Activated naive CD4-positive, alpha-beta T cell treated with anti-CD3 and anti-CD28 coated beads for 36 hours (primary cell): ENCODE measurements at regions not wholly inside any gene's neighbourhood (a gene's known extent, or its start where the extent isn't known, plus 50 kb on each side); places are given as distances from the start of the nearest gene placed in this dataset.

Experiments used
- CTCF ChIA-PET: fragments of 350-600 bp; sonication (Branson Sonifier 250); formaldehyde crosslinking; loops from one replicate; lab custom pipeline; 2021; ENCODE audit warnings: antibody characterized with exemption; lab: Charles Lee
- DNase-seq: peaks from one replicate; pipeline ENCODE4 v3.0.0-alpha.2; 2020
- H3K27ac Mint-ChIP-seq: one replicate; pipeline ENCODE4 v1.8.0; 2021; ENCODE audit warnings: mild to moderate bottlenecking, mixed read lengths
- H3K27me3 Mint-ChIP-seq: one replicate; pipeline ENCODE4 v1.8.0; 2021; ENCODE audit warnings: low read depth, mixed read lengths
- H3K36me3 Mint-ChIP-seq: one replicate; pipeline ENCODE4 v1.8.0; 2021; ENCODE audit warnings: low read depth, mixed read lengths
- H3K4me1 Mint-ChIP-seq: one replicate; pipeline ENCODE4 v1.8.0; 2021; ENCODE audit warnings: low read depth, mixed read lengths
- H3K4me3 Mint-ChIP-seq: one replicate; pipeline ENCODE4 v1.8.0; 2021; ENCODE audit warnings: mild to moderate bottlenecking, moderate library complexity, mixed read lengths
- H3K9me3 Mint-ChIP-seq: one replicate; pipeline ENCODE4 v1.8.0; 2021; ENCODE audit warnings: mixed read lengths
- intact Hi-C: fragments of 100-400 bp; cut with micrococcal nuclease; formaldehyde crosslinking; loops from one replicate; pipeline ENCODE4 v1.15.1; 2023

DNA sequence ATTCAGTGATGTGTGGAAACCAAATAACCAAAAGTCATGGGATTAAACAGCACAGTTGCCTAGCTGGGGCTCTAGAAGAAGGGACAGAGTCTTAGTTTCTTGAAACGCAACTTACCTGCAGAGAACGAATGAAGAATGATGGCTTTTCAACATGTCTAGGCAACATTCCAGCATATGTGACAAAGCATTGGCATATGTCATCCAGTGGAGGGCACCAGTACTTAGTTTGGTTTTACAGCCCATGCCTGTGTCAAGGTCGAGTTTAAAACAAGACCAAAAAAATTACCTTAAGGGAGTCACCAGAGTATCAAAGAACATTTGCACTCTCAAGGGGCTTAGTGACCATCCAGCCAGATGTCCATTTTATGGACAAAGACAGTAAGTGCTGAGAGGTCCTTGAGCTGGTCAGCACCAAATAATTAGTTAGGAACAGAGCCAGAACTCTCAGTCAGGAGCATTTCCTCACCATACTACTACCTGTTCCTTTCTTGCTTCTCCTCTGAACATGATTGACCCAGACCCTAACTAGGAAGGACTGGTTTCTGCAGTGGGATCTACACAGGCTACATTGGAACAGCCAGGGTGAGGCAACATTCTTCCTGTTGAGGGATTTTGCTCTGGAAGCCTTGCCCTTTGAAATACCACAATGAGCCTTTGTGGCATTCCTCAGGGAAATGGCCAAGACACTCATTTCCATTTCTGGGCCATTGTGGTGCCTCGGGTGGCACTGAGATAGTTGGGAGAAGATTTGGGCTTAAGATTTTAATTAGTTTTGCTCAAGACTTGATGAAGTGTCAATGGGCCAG is 75.4 kb upstream of the ANKH start:
- intact Hi-C loops, result loop anchor here (1.0 to 2.0 kb wide), 5 partner anchors 46 to 220 kb away; partner anchors contain the start of gene ANKH
- Mint-ChIP-seq H3K9me3 (no peaks in the 10 kb centered on the region), H3K27me3 (no peaks in the 10 kb centered on the region), H3K4me1 (peaks cover 21% of the 10 kb centered on the region), H3K4me3 (no peak overlapping the region), H3K36me3 (no peaks in the 10 kb centered on the region), H3K27ac (peak overlapping the region; percentile 62)
- CTCF ChIA-PET, result interaction anchor here (0.6 to 1.8 kb wide), 7 partner anchors 8 to 220 kb away, joined by 3 to 8 read pairs (median 5); no protein-coding TSS in a partner anchor
- DNase-seq, result peak; percentile 59

- H3K4me3 Mint-ChIP-seq, result no peak overlapping the region
- H3K9me3 Mint-ChIP-seq, result no peaks in the 10 kb centered on the region
- H3K27me3 Mint-ChIP-seq, result no peaks in the 10 kb centered on the region
- no peak for DNase-seq
- peaks cover 21% of the 10 kb centered on the region for H3K4me1 Mint-ChIP-seq
- H3K27ac Mint-ChIP-seq, result no peak overlapping the region
- no peaks in the 10 kb centered on the region for H3K36me3 Mint-ChIP-seq
- intact Hi-C loops, result no loop called here
- CTCF ChIA-PET, result interaction anchor here (1.0 kb wide), 1 partner anchor 23 kb away, joined by 3 read pairs; no protein-coding TSS in a partner anchor
These were observed 73.9 kb upstream of the ANKH start for GRCh38 chr5:14945450-14945849.

GRCh38 chr5:14944996-14945395 is 73.4 kb upstream of the ANKH start:
- CTCF ChIA-PET, result interaction anchor here (1.0 kb wide), 1 partner anchor 23 kb away, joined by 3 read pairs; no protein-coding TSS in a partner anchor
- Mint-ChIP-seq H3K36me3 (no peaks in the 10 kb centered on the region), H3K4me1 (peaks cover 21% of the 10 kb centered on the region), H3K4me3 (no peak overlapping the region), H3K27me3 (no peaks in the 10 kb centered on the region), H3K9me3 (no peaks in the 10 kb centered on the region), H3K27ac (no peak overlapping the region)
- intact Hi-C loops, result no loop called here
- DNase-seq, result no peak

GRCh38 chr5:14944350-14944739 is 72.8 kb upstream of the ANKH start:
- Mint-ChIP-seq H3K27me3 (no peaks in the 10 kb centered on the region), H3K27ac (no peak overlapping the region), H3K4me1 (peaks cover 21% of the 10 kb centered on the region), H3K9me3 (no peaks in the 10 kb centered on the region), H3K4me3 (no peak overlapping the region), H3K36me3 (no peaks in the 10 kb centered on the region)
- intact Hi-C loops, result no loop called here
- CTCF ChIA-PET, result interaction anchor here (1.0 to 1.2 kb wide), 3 partner anchors 24 to 239 kb away, joined by 3 to 4 read pairs (median 3); no protein-coding TSS in a partner anchor
- no peak for DNase-seq

- Mint-ChIP-seq H3K4me3 (no peak overlapping the region), H3K27ac (no peak overlapping the region), H3K27me3 (no peaks in the 10 kb centered on the region), H3K36me3 (no peaks in the 10 kb centered on the region), H3K9me3 (no peaks in the 10 kb centered on the region), H3K4me1 (peaks cover 19% of the 10 kb centered on the region)
- CTCF ChIA-PET, result interaction anchor here (0.7 to 1.6 kb wide), 4 partner anchors 13 to 80 kb away, joined by 3 to 6 read pairs (median 4); no protein-coding TSS in a partner anchor
- intact Hi-C loops, result no loop called here
- no peak for DNase-seq
These were observed 70.6 kb upstream of the ANKH start for GRCh38 chr5:14942212-14942611.

DNA sequence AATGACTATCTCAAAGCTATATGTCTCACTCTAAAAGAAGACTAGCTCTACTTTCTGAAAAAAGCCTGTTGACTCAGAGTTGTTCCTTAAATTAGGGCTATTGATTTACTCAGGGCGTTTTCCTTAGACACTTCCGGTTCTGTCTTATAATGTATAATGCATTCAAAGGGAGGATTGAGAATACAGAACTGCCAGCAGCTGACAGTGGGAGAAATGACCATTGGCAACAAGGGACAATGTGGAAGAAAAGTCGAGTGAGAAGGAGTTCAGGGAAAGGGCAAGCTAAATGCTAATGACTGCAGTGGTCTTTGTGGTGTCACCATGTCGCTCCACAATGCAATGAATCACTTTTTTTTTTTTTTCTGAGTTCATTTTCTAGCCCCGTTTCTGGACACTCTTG is 65.7 kb upstream of the ANKH start:
- CTCF ChIA-PET, result interaction anchor here (0.6 kb wide), 1 partner anchor 254 kb away, joined by 5 read pairs; no protein-coding TSS in a partner anchor
- no peak for DNase-seq
- no peaks in the 10 kb centered on the region for H3K36me3 Mint-ChIP-seq
- no peak overlapping the region for H3K27ac Mint-ChIP-seq
- no peaks in the 10 kb centered on the region for H3K9me3 Mint-ChIP-seq
- no peaks in the 10 kb centered on the region for H3K27me3 Mint-ChIP-seq
- H3K4me3 Mint-ChIP-seq, result no peak overlapping the region
- peaks cover 9% of the 10 kb centered on the region for H3K4me1 Mint-ChIP-seq
- intact Hi-C loops, result no loop called here

DNA sequence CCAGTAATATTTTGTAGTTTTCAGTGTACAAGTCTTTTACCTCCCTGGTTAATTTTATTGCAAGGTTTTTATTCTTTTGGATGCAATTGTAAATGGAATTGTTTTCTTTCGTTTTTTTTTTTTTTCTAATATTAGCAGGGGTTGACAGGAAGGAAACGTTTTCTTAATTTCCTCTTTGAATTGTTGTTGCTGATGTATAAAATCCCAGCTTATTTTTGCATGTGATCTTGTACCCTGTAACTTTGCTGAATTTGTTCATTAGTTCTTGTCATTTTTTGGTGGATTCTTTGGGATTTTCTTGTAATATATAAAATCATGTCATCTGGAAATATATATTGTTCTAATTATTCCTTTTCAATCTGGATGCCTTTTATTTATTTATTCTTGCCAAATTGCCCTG is 65.0 kb upstream of the ANKH start:
- H3K9me3 Mint-ChIP-seq, result no peaks in the 10 kb centered on the region
- no peaks in the 10 kb centered on the region for H3K27me3 Mint-ChIP-seq
- H3K27ac Mint-ChIP-seq, result no peak overlapping the region
- intact Hi-C loops, result no loop called here
- H3K4me1 Mint-ChIP-seq, result peaks cover 9% of the 10 kb centered on the region
- no peak overlapping the region for H3K4me3 Mint-ChIP-seq
- H3K36me3 Mint-ChIP-seq, result no peaks in the 10 kb centered on the region
- CTCF ChIA-PET, result no interaction called here
- DNase-seq, result no peak

DNA sequence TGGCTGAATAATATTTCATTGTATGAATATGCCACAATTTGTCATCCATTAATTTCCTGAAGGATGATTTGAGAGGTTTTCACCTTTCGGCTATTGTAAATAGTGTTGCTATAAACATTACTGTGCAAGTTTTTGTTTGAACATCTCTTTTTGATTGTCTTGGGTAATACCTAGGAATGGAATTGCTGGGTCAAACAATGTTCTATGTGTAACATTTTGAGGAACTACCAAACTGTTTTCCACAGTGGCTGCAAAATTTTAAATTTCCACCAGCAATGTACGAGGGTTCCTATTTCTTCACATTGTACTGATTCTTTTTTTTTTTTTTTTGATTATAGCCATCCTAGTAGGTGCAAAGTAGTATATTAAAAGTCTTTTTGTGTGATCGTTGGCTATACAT is 63.8 kb upstream of the ANKH start:
- Mint-ChIP-seq H3K9me3 (no peaks in the 10 kb centered on the region), H3K36me3 (no peaks in the 10 kb centered on the region), H3K4me1 (peaks cover 9% of the 10 kb centered on the region), H3K4me3 (no peak overlapping the region), H3K27ac (no peak overlapping the region), H3K27me3 (no peaks in the 10 kb centered on the region)
- intact Hi-C loops, result no loop called here
- DNase-seq, result no peak
- CTCF ChIA-PET, result no interaction called here

DNA sequence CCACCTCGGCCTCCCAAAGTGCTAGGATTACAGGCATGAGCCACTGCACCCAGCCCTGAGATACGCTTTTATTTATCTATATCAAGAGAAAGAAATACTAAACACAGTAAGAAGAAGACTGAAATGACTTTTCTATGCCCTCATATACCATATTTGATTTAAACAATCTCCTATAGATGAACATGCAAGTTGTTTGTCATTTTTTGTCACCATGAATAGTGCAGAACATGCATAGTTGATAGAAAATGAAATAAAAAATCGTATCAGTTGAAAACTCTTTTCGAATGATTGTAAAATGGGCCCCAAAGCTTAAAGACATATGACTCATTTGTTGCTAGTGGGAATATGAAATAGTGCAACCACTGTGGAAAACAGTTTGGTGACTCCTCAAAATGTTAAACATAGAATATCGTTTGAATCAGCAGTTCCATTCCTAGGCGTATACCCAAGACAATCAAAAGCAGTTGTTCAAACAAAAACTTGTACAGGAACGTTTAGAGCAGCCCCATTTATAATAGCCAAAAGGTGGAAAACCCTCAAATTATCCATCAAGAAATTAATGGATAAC is 61.4 kb upstream of the ANKH start:
- no peaks in the 10 kb centered on the region for H3K36me3 Mint-ChIP-seq
- no peaks in the 10 kb centered on the region for H3K27me3 Mint-ChIP-seq
- CTCF ChIA-PET, result interaction anchor here (0.7 to 1.1 kb wide), 2 partner anchors 35 to 60 kb away, joined by 3 read pairs; no protein-coding TSS in a partner anchor
- intact Hi-C loops, result no loop called here
- no peak overlapping the region for H3K4me3 Mint-ChIP-seq
- no peak for DNase-seq
- no peaks in the 10 kb centered on the region for H3K9me3 Mint-ChIP-seq
- peak overlapping the region; percentile 47 for H3K27ac Mint-ChIP-seq
- peaks cover 13% of the 10 kb centered on the region for H3K4me1 Mint-ChIP-seq

- no peak overlapping the region for H3K4me3 Mint-ChIP-seq
- H3K9me3 Mint-ChIP-seq, result no peaks in the 10 kb centered on the region
- CTCF ChIA-PET, result interaction anchor here (0.6 kb wide), 1 partner anchor 13 kb away, joined by 3 read pairs; no protein-coding TSS in a partner anchor
- DNase-seq, result no peak
- intact Hi-C loops, result no loop called here
- H3K27ac Mint-ChIP-seq, result no peak overlapping the region
- H3K36me3 Mint-ChIP-seq, result no peaks in the 10 kb centered on the region
- no peaks in the 10 kb centered on the region for H3K27me3 Mint-ChIP-seq
- H3K4me1 Mint-ChIP-seq, result peaks cover 26% of the 10 kb centered on the region
These were observed 58.9 kb upstream of the ANKH start for GRCh38 chr5:14930486-14930885.

DNA sequence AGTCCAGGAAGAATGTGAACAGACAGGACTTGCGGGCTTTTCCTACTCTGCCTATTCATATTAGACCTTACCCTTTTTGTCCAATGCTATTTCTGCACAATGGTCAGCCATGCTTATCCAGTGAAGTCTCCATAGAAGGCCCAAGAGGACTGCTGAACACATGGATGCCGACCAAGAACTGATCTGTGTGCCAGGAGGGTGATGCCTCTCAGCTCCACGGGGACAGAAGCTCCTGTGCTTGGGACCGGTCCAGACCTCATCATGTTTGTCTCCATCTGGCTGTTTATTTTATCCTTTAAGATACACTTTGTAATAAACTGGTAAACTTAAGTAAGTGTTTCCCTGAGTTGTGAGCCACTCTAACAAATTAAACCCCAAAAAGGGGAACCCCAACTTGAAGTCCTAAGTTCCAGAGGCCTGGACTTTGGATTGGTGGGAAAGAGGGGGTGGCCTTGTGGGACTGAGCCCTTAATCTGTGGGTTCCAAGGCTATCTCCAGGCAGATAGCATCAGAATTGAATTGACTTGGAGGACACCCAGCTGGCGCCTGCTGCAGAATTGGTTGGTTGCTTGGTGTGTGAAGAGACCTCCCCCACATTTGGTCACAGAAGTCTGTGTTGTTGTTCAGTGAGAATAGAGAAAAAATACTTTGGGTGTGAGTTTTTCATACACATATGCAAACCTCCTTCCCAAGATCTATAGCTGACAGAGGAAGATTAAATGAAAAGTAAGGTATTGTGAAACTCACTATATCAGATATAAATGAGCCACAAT is 57.9 kb upstream of the ANKH start:
- no peak overlapping the region for H3K4me3 Mint-ChIP-seq
- H3K4me1 Mint-ChIP-seq, result peaks cover 36% of the 10 kb centered on the region
- DNase-seq, result no peak
- no peaks in the 10 kb centered on the region for H3K36me3 Mint-ChIP-seq
- CTCF ChIA-PET, result interaction anchor here (0.9 kb wide), 1 partner anchor 12 kb away, joined by 3 read pairs; no protein-coding TSS in a partner anchor
- H3K27ac Mint-ChIP-seq, result no peak overlapping the region
- intact Hi-C loops, result no loop called here
- H3K27me3 Mint-ChIP-seq, result no peaks in the 10 kb centered on the region
- H3K9me3 Mint-ChIP-seq, result no peaks in the 10 kb centered on the region

DNA sequence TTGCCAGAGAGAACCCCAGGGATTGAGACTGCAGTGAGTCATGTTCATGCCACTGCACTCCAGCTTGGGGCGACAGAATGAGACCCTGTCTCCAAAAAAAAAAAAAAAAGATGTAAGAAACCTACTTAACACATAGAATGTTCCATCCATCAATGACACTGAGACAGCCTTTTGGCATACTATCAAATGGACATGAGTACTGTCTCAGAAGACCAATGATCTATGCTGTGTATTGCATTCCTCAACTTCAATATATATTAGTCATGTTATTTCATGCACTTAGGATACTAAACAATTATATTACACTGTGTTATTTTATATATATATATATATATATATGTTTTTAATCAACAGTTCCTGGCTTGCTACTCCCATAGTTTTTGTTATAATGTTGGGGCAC is 57.1 kb upstream of the ANKH start:
- intact Hi-C loops, result no loop called here
- Mint-ChIP-seq H3K4me1 (peaks cover 41% of the 10 kb centered on the region), H3K36me3 (no peaks in the 10 kb centered on the region), H3K4me3 (no peak overlapping the region), H3K27ac (no peak overlapping the region), H3K9me3 (no peaks in the 10 kb centered on the region), H3K27me3 (no peaks in the 10 kb centered on the region)
- DNase-seq, result no peak
- CTCF ChIA-PET, result no interaction called here
